Adipocyte (in vitro differentiated cells): ENCODE measurements at regions not wholly inside any gene's neighbourhood (a gene's known extent, or its start where the extent isn't known, plus 50 kb on each side); places are given as distances from the start of the nearest gene placed in this dataset.
"Not testable (repeated sequence)": the region's sequence is repeated elsewhere in the genome, so short reads cannot be mapped to it uniquely, and the experiment has no call there.

Experiments
- DNase-seq: peaks from one replicate; pipeline ENCODE4 v3.0.0-alpha.2; 2015; ENCODE audit warnings: low read depth
- H3K27me3 ChIP-seq: replicated peaks from 2 replicates; pipeline ENCODE4 v1.7.0; 2013; ENCODE audit warnings: mild to moderate bottlenecking, low read length, moderate library complexity; ENCODE audit not compliant: control insufficient read depth, insufficient read depth
- H3K36me3 ChIP-seq: 2 replicates; pipeline ENCODE4 v1.7.0; 2013; ENCODE audit warnings: low read length, mild to moderate bottlenecking, moderate library complexity; ENCODE audit not compliant: control insufficient read depth, insufficient read depth, severe bottlenecking
- H3K4me1 ChIP-seq: 2 replicates; pipeline ENCODE4 v1.7.0; 2013; ENCODE audit warnings: mild to moderate bottlenecking, low read length, moderate library complexity; ENCODE audit not compliant: control insufficient read depth, insufficient read depth
- H3K4me3 ChIP-seq: 2 replicates; pipeline ENCODE4 v1.7.0; 2013; ENCODE audit warnings: mild to moderate bottlenecking, low read length, moderate library complexity
- H3K9ac ChIP-seq: 2 replicates; pipeline ENCODE4 v1.7.0; 2013; ENCODE audit warnings: mild to moderate bottlenecking, low read length, moderate library complexity
- H3K9me3 ChIP-seq: 2 replicates; pipeline ENCODE4 v1.7.0; 2013; ENCODE audit warnings: mild to moderate bottlenecking, low read length, moderate library complexity; ENCODE audit not compliant: control insufficient read depth

DNA sequence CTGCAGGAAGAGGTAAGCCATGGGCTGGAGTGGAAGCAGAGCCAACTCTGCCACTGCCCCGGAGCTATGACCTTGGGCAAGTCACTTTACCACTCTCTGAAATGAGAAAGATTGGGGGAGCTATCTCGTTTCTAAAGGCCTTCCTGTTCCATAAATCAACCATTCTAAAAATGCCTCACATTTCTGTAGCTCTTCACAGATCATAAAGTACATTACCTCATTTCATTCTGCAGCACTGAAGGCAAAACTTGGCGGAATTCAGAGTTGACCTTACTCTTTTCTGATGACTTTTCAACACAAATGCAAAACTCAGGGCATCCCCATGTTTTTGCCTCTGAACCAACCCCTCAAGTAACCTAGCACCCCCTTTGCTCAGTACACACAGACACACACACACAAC is 404.0 kb upstream of the NFIA start:
- H3K9ac ChIP-seq: no peak overlapping the region
- no peaks in the 10 kb centered on the region for H3K9me3 ChIP-seq
- H3K36me3 ChIP-seq: no peaks in the 10 kb centered on the region
- no peak for DNase-seq
- no peaks in the 10 kb centered on the region for H3K27me3 ChIP-seq
- no peak overlapping the region for H3K4me3 ChIP-seq
- H3K4me1 ChIP-seq: no peaks in the 10 kb centered on the region

DNA sequence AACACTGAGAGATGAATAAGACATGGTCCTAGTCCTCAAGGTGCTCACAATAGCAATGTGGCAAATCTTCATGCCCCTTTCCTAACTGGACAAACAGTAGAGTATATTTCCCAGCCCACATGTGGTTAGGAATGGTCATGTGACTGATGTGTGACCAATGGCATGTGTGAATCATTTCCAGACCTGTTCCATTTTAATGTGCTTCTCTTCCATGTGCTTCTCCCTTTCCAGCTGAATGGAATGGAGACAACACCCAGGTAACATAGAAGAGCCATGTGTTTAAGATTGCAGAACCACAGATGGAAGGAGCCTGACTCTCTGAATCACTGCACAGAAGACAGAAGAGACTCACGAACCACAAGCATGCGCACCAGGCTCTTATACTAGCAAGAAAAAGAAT is 409.9 kb upstream of the NFIA start:
- Histone ChIP-seq H3K9ac (no peak overlapping the region), H3K36me3 (no peaks in the 10 kb centered on the region), H3K4me1 (no peaks in the 10 kb centered on the region), H3K27me3 (no peaks in the 10 kb centered on the region), H3K9me3 (no peaks in the 10 kb centered on the region), H3K4me3 (no peak overlapping the region)
- DNase-seq: no peak

DNA sequence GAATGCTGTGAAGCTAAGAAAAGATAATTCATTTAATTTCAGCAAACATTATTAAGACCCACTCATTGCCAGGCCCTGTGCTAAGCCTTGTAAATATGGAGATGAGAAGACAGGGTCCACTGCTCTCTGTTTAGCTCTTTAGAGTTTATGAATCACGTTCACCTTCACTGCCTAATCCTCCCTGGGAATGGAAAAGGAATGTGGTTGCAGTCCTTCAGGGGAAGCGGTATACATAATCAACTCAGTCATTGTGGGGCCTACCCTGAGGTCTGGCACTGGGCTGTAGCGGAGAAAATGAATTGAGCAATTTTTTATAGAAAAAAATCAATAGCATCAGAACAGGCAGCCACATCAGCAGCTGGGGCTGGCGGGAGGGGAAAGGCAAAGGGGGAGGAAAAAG is 412.1 kb upstream of the NFIA start:
- Histone ChIP-seq H3K27me3 (no peaks in the 10 kb centered on the region), H3K36me3 (no peaks in the 10 kb centered on the region)

DNA sequence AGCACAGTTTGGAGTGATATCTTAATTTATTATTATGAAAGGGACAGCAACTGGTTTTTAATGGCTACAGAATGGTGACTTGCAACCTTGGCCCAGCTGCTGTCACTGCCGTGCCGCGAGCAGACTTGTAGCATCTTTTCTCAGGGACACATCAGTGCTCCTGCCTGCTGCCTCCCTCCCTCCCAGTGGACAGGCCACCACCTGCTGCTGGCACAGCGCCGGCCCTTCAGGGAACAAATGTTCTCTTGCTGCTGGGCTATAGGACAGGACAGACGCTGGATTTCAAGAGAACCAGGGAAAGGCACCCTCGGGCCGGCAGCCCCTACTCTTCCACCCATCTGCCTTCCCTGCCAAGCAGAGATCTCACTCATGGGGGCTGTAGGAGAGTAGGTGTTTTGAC is 413.8 kb upstream of the NFIA start:
- Histone ChIP-seq H3K4me3 (no peak overlapping the region), H3K9me3 (no peaks in the 10 kb centered on the region), H3K4me1 (no peaks in the 10 kb centered on the region), H3K36me3 (no peaks in the 10 kb centered on the region), H3K9ac (no peak overlapping the region), H3K27me3 (no peaks in the 10 kb centered on the region)
- DNase-seq: no peak

More for the DNA sequence above, 412.1 kb upstream of the NFIA start:
- no peaks in the 10 kb centered on the region for H3K9me3 ChIP-seq
- DNase-seq: no peak
- no peak overlapping the region for H3K4me3 ChIP-seq
- H3K9ac ChIP-seq: no peak overlapping the region
- no peaks in the 10 kb centered on the region for H3K4me1 ChIP-seq

DNA sequence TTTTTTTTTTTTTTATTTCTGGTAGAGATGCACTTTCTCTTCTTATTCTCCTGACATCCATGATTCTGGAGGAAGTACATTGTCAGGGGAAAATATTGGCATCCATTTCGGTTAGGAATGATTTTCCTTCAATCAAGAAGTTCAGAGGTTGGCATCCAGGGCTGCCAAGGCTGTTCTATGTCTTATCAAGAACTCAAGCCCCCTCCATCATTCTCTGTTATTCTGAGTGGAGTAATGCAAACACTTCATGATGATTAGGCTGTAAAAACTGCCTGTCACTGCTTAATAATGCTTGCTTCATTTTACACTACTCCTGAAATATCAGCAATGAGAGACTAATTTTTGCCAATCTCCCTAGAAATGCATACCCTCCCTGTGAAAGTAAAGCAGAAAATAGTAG is 417.1 kb upstream of the NFIA start:
- Histone ChIP-seq H3K4me3 (no peak overlapping the region), H3K27me3 (no peaks in the 10 kb centered on the region), H3K9me3 (no peaks in the 10 kb centered on the region), H3K9ac (no peak overlapping the region), H3K4me1 (no peaks in the 10 kb centered on the region), H3K36me3 (no peaks in the 10 kb centered on the region)
- DNase-seq: no peak

DNA sequence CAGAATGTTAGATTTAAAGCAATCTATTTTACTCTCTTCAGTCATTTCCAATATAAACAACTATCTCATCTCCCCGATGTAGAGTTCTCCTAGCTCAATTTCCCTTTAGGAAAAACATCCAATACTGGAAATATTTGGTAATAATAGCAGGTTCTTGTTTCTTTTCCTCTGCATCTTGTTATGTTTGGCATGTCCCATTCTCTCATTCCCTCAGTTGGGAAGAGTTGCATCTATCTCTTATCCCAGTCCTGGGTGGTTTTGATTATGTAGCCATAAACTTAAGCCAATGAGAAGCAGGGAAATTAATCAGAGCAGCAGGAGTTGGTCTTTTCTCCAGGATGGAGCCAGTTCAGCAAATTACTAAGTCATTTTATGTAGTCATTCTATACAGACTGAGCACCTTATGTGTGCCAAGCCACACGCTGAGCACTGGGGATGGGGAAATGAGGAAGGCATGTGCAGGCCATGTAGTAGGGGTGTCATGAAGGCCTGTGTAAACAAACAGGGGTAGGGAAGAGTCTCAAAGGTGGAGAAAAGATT is 418.2 kb upstream of the NFIA start:
- H3K27me3 ChIP-seq: no peaks in the 10 kb centered on the region
- no peaks in the 10 kb centered on the region for H3K9me3 ChIP-seq
- no peak for DNase-seq
- H3K4me1 ChIP-seq: no peaks in the 10 kb centered on the region
- no peak overlapping the region for H3K4me3 ChIP-seq
- H3K36me3 ChIP-seq: no peaks in the 10 kb centered on the region
- no peak overlapping the region for H3K9ac ChIP-seq

DNA sequence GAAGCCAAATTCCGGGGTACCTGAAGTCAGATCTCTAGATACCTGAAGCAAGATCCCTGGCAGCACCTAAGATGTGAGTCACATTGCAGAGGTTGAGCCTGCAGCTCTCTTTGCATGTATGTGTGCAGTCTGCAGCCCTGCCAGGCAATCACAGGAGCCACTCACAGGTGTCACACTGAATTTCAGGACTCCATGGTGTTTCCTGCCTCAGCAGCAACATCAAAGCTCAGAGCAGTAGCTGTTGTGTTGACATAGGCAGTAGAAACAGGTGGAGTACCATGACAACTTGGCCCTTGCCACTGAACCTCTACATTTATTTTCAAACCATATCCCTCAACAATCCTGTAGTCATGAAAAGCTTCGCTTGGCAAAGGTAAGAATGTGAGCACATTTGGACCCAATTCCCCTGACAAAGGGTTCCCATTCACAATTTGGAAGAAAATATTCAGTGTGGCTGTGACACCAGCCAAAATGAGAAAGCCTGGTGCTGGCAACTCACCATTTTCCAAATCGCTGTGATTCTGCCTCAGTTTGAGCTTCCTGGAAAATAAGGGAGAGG is 419.8 kb upstream of the NFIA start:
- Histone ChIP-seq H3K4me1 (no peaks in the 10 kb centered on the region), H3K9me3 (no peaks in the 10 kb centered on the region), H3K27me3 (no peaks in the 10 kb centered on the region), H3K36me3 (no peaks in the 10 kb centered on the region), H3K4me3 (no peak overlapping the region), H3K9ac (no peak overlapping the region)
- DNase-seq: no peak

DNA sequence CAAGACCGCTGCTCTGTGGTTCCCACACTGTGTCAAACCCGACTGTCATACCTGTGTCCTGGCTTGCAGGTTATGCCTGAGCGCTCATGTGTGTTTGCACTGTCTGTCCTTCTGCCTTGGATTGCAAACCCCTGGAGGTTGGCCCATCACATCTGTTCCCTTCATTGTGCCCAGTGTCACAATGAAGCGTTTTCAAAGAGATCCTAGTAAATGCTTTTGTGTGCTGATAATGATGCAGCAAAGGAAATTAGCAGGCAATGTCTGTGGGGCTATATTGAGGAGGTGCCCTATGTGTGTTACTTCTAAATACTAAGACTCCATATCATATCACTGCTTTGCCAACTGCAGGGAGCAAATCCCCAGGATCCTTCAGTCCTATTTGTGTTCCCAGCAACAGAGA is 424.4 kb upstream of the NFIA start:
- no peak for DNase-seq
- no peak overlapping the region for H3K4me3 ChIP-seq
- H3K9ac ChIP-seq: no peak overlapping the region
- H3K9me3 ChIP-seq: no peaks in the 10 kb centered on the region
- H3K27me3 ChIP-seq: no peaks in the 10 kb centered on the region
- no peaks in the 10 kb centered on the region for H3K36me3 ChIP-seq
- no peaks in the 10 kb centered on the region for H3K4me1 ChIP-seq

DNA sequence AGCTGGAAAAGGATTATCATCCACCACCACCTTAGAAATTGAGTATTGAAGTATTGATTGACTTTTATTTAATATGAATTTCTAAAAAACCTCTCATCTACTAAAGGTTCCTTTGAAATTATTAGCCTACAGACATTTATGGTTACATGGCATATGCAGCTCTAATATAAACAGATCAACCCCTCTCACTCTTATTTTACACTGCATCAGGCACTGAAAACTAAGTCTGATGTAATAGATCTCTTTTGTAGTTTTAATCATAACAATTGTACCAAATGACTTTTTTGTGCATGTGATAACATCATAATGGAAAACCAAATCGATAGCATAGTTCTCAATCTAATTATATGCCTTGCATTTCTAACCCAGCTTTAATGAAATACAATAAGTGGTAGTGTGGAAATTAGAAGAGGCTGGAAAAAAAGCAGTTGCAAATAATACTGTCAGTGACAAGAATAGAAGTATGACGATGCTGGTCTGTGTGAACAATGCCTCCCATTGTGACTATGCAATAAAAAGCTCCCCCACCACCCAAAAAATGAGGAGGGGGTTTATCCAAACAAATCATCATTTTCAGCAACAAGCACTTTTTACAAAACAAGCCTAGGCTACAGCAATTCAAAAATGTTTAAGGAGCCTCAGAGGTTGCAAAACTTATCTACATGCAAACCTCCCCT is 426.5 kb upstream of the NFIA start:
- no peaks in the 10 kb centered on the region for H3K4me1 ChIP-seq
- no peak overlapping the region for H3K9ac ChIP-seq
- H3K27me3 ChIP-seq: no peaks in the 10 kb centered on the region
- no peaks in the 10 kb centered on the region for H3K9me3 ChIP-seq
- H3K4me3 ChIP-seq: no peak overlapping the region
- no peak for DNase-seq
- no peaks in the 10 kb centered on the region for H3K36me3 ChIP-seq

DNA sequence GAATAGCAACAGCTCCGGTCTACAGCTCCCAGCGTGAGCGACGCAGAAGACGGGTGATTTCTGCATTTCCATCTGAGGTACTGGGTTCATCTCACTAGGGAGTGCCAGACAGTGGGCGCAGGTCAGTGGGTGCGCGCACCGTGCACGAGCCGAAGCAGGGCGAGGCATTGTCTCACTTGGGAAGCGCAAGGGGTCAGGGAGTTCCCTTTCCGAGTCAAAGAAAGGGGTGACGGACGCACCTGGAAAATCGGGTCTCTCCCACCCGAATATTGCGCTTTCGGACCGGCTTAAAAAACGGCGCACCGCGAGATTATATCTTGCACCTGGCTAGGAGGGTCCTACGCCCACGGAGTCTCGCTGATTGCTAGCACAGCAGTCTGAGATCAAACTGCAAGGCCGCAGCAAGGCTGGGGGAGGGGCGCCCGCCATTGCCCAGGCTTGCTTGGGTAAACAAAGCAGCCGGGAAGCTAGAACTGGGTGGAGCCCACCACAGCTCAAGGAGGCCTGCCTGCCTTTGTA is 442.3 kb upstream of the NFIA start:
- H3K36me3 ChIP-seq, H3K9me3 ChIP-seq, H3K4me1 ChIP-seq, H3K4me3 ChIP-seq, H3K9ac ChIP-seq, H3K27me3 ChIP-seq, DNase-seq: not testable (repeated sequence)

DNA sequence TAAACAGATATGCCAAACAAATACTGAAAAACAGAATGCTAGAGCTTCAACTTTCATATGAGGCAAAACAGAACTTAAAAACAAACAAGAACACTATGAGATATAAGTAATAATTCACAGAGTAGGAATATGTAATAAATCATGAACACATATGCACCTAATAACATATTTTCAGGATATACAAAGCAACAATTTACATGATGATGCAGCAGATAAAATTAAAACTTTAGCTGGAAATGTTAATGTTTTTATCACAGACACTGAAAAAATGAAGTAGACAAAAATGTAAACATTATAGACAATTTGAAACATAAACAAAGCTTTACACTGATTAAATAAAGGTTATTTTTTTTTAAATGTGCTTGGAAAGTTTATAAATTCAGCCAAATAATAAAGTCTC is 443.1 kb upstream of the NFIA start:
- H3K27me3 ChIP-seq: no peaks in the 10 kb centered on the region
- no peaks in the 10 kb centered on the region for H3K9me3 ChIP-seq
- no peaks in the 10 kb centered on the region for H3K36me3 ChIP-seq
- H3K9ac ChIP-seq: no peak overlapping the region
- no peaks in the 10 kb centered on the region for H3K4me1 ChIP-seq
- H3K4me3 ChIP-seq: no peak overlapping the region
- DNase-seq: no peak
